Endothelial cell (in vitro differentiated cells): ENCODE measurements at regions not wholly inside any gene's neighbourhood (a gene's known extent, or its start where the extent isn't known, plus 50 kb on each side); places are given as distances from the start of the nearest gene placed in this dataset.

Experiments used
- DNase-seq: peaks from one replicate; pipeline ENCODE4 v3.0.0; 2021; ENCODE audit warnings: low spot score
- H3K27ac Mint-ChIP-seq: one replicate; pipeline ENCODE4 v1.8.0; 2021; ENCODE audit warnings: mixed read lengths, inconsistent platforms; ENCODE audit not compliant: unreplicated experiment
- H3K27me3 Mint-ChIP-seq: one replicate; pipeline ENCODE4 v1.8.0; 2021; ENCODE audit warnings: mild to moderate bottlenecking, moderate library complexity, mixed read lengths, inconsistent platforms; ENCODE audit not compliant: unreplicated experiment
- H3K36me3 Mint-ChIP-seq: one replicate; pipeline ENCODE4 v1.8.0; 2021; ENCODE audit warnings: mild to moderate bottlenecking, low read depth, mixed read lengths, inconsistent platforms; ENCODE audit not compliant: unreplicated experiment
- H3K4me1 Mint-ChIP-seq: one replicate; pipeline ENCODE4 v1.8.0; 2021; ENCODE audit warnings: mild to moderate bottlenecking, mixed read lengths, inconsistent platforms; ENCODE audit not compliant: unreplicated experiment
- H3K4me3 Mint-ChIP-seq: one replicate; pipeline ENCODE4 v1.8.0; 2021; ENCODE audit warnings: mild to moderate bottlenecking, mixed read lengths, inconsistent platforms; ENCODE audit not compliant: unreplicated experiment
- H3K9me3 Mint-ChIP-seq: one replicate; pipeline ENCODE4 v1.8.0; 2021; ENCODE audit warnings: mixed read lengths, inconsistent platforms; ENCODE audit not compliant: unreplicated experiment
- CTCF ChIP-seq: fragments of 200-600 bp; sonication (generic); IDR thresholded peaks from one replicate; pipeline ENCODE4 v1.5.0; 2021; ENCODE audit warnings: antibody characterized with exemption; ENCODE audit not compliant: unreplicated experiment

- Mint-ChIP-seq H3K27ac (no peak overlapping the region), H3K4me1 (peaks cover 18% of the 10 kb centered on the region), H3K4me3 (no peak overlapping the region), H3K27me3 (no peaks in the 10 kb centered on the region), H3K36me3 (no peaks in the 10 kb centered on the region), H3K9me3 (no peaks in the 10 kb centered on the region)
- DNase-seq, result no peak
- no peak for TF ChIP-seq CTCF
Observed at GRCh38 chr2:41904459-41904858, 143.4 kb upstream of the PKDCC start.

- no peaks in the 10 kb centered on the region for H3K36me3 Mint-ChIP-seq
- no peak overlapping the region for H3K27ac Mint-ChIP-seq
- H3K4me3 Mint-ChIP-seq, result no peak overlapping the region
- H3K27me3 Mint-ChIP-seq, result no peaks in the 10 kb centered on the region
- peaks cover 18% of the 10 kb centered on the region for H3K4me1 Mint-ChIP-seq
- TF ChIP-seq CTCF, result no peak
- H3K9me3 Mint-ChIP-seq, result no peaks in the 10 kb centered on the region
- no peak for DNase-seq
Observed at GRCh38 chr2:41905597-41906337, 142.1 kb upstream of the PKDCC start.

- peaks cover 18% of the 10 kb centered on the region for H3K4me1 Mint-ChIP-seq
- no peak overlapping the region for H3K27ac Mint-ChIP-seq
Observed at GRCh38 chr2:41906338-41906725, 141.5 kb upstream of the PKDCC start.

GRCh38 chr2:41907141-41907540 is 140.7 kb upstream of the PKDCC start:
- no peak overlapping the region for H3K4me3 Mint-ChIP-seq
- DNase-seq, result no peak
- peaks cover 18% of the 10 kb centered on the region for H3K4me1 Mint-ChIP-seq
- TF ChIP-seq CTCF, result no peak
- no peaks in the 10 kb centered on the region for H3K36me3 Mint-ChIP-seq
- H3K27me3 Mint-ChIP-seq, result no peaks in the 10 kb centered on the region
- no peaks in the 10 kb centered on the region for H3K9me3 Mint-ChIP-seq
- no peak overlapping the region for H3K27ac Mint-ChIP-seq

More at GRCh38 chr2:41906338-41906725, 141.5 kb upstream of the PKDCC start:
- Mint-ChIP-seq H3K9me3 (no peaks in the 10 kb centered on the region), H3K36me3 (no peaks in the 10 kb centered on the region), H3K4me3 (no peak overlapping the region), H3K27me3 (no peaks in the 10 kb centered on the region)
- DNase-seq, result peak; percentile 8
- no peak for TF ChIP-seq CTCF

GRCh38 chr2:41907771-41908207 is 140.0 kb upstream of the PKDCC start:
- Mint-ChIP-seq H3K27ac (no peak overlapping the region), H3K4me1 (peaks cover 18% of the 10 kb centered on the region), H3K9me3 (no peaks in the 10 kb centered on the region), H3K36me3 (no peaks in the 10 kb centered on the region), H3K4me3 (no peak overlapping the region), H3K27me3 (no peaks in the 10 kb centered on the region)
- TF ChIP-seq CTCF, result no peak
- DNase-seq, result no peak
